ENCODE measurements at regions not wholly inside any gene's neighbourhood (a gene's known extent, or its start where the extent isn't known, plus 50 kb on each side); places are given as distances from the start of the nearest gene placed in this dataset.

- no peak for DNase-seq
- H3K36me3 ChIP-seq, result no peaks in the 10 kb centered on the region
- TF ChIP-seq POLR2AphosphoS5 (IDR thresholded peaks at IDR 0.05) (no peak), EP300 (IDR thresholded peaks at IDR 0.05) (no peak), CTCF (IDR thresholded peaks at IDR 0.05) (no peak), POLR2A (IDR thresholded peaks at IDR 0.05) (no peak)
- H3K9me3 ChIP-seq, result no peaks in the 10 kb centered on the region
- H3K27ac ChIP-seq, result no peak overlapping the region
- no peaks in the 10 kb centered on the region for H3K4me1 ChIP-seq
- H3K27me3 ChIP-seq, result no peaks in the 10 kb centered on the region
- intact Hi-C loops (cut with DNase I; ENCODE audit: low total_unique reads), result no loop called here
- no peak overlapping the region for H3K4me3 ChIP-seq
- 43 to 52% (median 45%) methylated on average over 2 of the region's 2 CpGs for WGBS, 5 donors
These were observed 102.8 kb upstream of the THSD7A start for GRCh38 chr7:11934796-11935195.

- no peak overlapping the region for H3K27ac ChIP-seq
- no peak overlapping the region for H3K4me3 ChIP-seq
- no peaks in the 10 kb centered on the region for H3K4me1 ChIP-seq
- TF ChIP-seq CTCF (IDR thresholded peaks at IDR 0.05) (no peak), EP300 (IDR thresholded peaks at IDR 0.05) (no peak), POLR2A (IDR thresholded peaks at IDR 0.05) (no peak), POLR2AphosphoS5 (IDR thresholded peaks at IDR 0.05) (no peak)
- H3K27me3 ChIP-seq, result no peaks in the 10 kb centered on the region
- no peaks in the 10 kb centered on the region for H3K9me3 ChIP-seq
- no peak for DNase-seq
- H3K36me3 ChIP-seq, result no peaks in the 10 kb centered on the region
- intact Hi-C loops (cut with DNase I; ENCODE audit: low total_unique reads), result no loop called here
These were observed 103.9 kb upstream of the THSD7A start for GRCh38 chr7:11935905-11936304.

- no peak for TF ChIP-seq POLR2AphosphoS5 (IDR thresholded peaks at IDR 0.05)
- TF ChIP-seq POLR2A (IDR thresholded peaks at IDR 0.05), result no peak
- TF ChIP-seq EP300 (IDR thresholded peaks at IDR 0.05), result no peak
- H3K4me1 ChIP-seq, result no peaks in the 10 kb centered on the region
- intact Hi-C loops (cut with DNase I; ENCODE audit: low total_unique reads), result no loop called here
- H3K27me3 ChIP-seq, result no peaks in the 10 kb centered on the region
- 93 to 100% (median 100%) methylated on average over 1 of the region's 1 CpG for WGBS, 5 donors
- H3K4me3 ChIP-seq, result no peak overlapping the region
- H3K9me3 ChIP-seq, result no peaks in the 10 kb centered on the region
- DNase-seq, result no peak
- H3K36me3 ChIP-seq, result no peaks in the 10 kb centered on the region
- H3K27ac ChIP-seq, result no peak overlapping the region
These were observed 114.8 kb upstream of the THSD7A start for GRCh38 chr7:11946794-11947193.

- H3K4me1 ChIP-seq, result no peaks in the 10 kb centered on the region
- 78 to 88% (median 84%) methylated on average over 3 to 4 of the region's 4 CpGs for WGBS, 5 donors
- H3K27me3 ChIP-seq, result no peaks in the 10 kb centered on the region
- H3K4me3 ChIP-seq, result no peak overlapping the region
- no peak for DNase-seq
- H3K36me3 ChIP-seq, result no peaks in the 10 kb centered on the region
- intact Hi-C loops (cut with DNase I; ENCODE audit: low total_unique reads), result no loop called here
- H3K27ac ChIP-seq, result no peak overlapping the region
- no peaks in the 10 kb centered on the region for H3K9me3 ChIP-seq
- TF ChIP-seq POLR2A (IDR thresholded peaks at IDR 0.05) (no peak), CTCF (IDR thresholded peaks at IDR 0.05) (no peak), EP300 (IDR thresholded peaks at IDR 0.05) (no peak), POLR2AphosphoS5 (IDR thresholded peaks at IDR 0.05) (no peak)
These were observed 118.3 kb upstream of the THSD7A start for GRCh38 chr7:11950281-11950680.

- Histone ChIP-seq H3K36me3 (no peaks in the 10 kb centered on the region), H3K27me3 (no peaks in the 10 kb centered on the region), H3K4me3 (no peak overlapping the region), H3K27ac (no peak overlapping the region), H3K4me1 (no peaks in the 10 kb centered on the region), H3K9me3 (no peaks in the 10 kb centered on the region)
- 83 to 97% (median 86%) methylated on average over 3 of the region's 3 CpGs for WGBS, 5 donors
- intact Hi-C loops (cut with DNase I; ENCODE audit: low total_unique reads), result no loop called here
- TF ChIP-seq POLR2AphosphoS5 (IDR thresholded peaks at IDR 0.05) (no peak), EP300 (IDR thresholded peaks at IDR 0.05) (no peak), POLR2A (IDR thresholded peaks at IDR 0.05) (no peak), CTCF (IDR thresholded peaks at IDR 0.05) (no peak)
- no peak for DNase-seq
These were observed 118.9 kb upstream of the THSD7A start for GRCh38 chr7:11950942-11951341.

Measured in stomach (tissue), 8 donors.